ENCODE measurements at regions not wholly inside any gene's neighbourhood (a gene's known extent, or its start where the extent isn't known, plus 50 kb on each side); places are given as distances from the start of the nearest gene placed in this dataset.

DNA sequence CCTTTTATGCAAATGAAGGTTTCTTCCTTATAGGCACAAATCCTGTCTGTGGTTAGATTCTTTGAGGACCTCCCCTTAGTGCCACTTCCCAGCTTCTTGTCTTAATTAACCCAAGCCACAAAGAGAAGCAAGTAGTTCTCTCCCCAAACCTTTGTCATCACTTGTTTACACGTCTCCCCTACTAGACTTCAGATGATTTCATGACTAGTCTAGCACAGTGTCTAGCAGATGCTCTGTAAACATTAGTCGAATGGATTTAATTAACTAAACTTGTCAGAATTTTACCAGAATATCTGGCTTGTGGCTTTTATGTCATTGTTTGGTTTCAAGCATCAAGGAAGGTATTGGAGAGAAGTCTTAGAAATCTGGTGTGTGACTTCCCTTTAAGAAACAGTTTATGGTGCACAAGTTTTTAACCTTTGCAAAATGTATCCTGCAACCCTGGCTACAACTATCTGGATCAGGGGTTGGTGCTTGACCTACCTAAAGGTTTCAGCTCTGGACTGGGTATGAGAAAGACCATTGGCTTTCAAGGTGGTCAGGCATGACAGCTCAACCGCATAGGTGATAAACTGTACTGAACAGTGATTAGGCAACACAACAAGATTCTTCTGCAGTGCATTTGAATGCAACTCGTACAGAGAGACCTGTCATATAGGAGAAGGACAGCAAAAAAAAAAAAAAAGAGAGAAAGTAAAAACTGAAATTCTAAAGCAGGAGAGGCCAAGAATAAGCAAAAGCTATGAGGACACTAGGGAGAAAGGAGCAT lies 93.2 kb upstream of the CCDC150 start:
- Histone ChIP-seq H3K9me3 (ENCODE audit: low read depth) (no peaks in the 10 kb centered on the region), H3K36me3 (no peaks in the 10 kb centered on the region), H3K27me3 (no peaks in the 10 kb centered on the region), H3K79me2 (ENCODE audit: low read depth) (no peaks in the 10 kb centered on the region), H3K4me3 (no peak overlapping the region), H4K20me1 (ENCODE audit: low read depth) (no peaks in the 10 kb centered on the region), H3K9ac (no peak overlapping the region), H3K27ac (no peak overlapping the region), H2AFZ (replicated peaks) (no peak overlapping the region), H3K4me1 (no peaks in the 10 kb centered on the region), H3F3A (ENCODE audit: low read depth) (no peaks in the 10 kb centered on the region), H3K4me2 (no peak overlapping the region)
- TF ChIP-seq, protein P1, sequence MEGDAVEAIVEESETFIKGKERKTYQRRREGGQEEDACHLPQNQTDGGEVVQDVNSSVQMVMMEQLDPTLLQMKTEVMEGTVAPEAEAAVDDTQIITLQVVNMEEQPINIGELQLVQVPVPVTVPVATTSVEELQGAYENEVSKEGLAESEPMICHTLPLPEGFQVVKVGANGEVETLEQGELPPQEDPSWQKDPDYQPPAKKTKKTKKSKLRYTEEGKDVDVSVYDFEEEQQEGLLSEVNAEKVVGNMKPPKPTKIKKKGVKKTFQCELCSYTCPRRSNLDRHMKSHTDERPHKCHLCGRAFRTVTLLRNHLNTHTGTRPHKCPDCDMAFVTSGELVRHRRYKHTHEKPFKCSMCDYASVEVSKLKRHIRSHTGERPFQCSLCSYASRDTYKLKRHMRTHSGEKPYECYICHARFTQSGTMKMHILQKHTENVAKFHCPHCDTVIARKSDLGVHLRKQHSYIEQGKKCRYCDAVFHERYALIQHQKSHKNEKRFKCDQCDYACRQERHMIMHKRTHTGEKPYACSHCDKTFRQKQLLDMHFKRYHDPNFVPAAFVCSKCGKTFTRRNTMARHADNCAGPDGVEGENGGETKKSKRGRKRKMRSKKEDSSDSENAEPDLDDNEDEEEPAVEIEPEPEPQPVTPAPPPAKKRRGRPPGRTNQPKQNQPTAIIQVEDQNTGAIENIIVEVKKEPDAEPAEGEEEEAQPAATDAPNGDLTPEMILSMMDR (IDR thresholded peaks at IDR 0.05): no peak
- TF ChIP-seq EZH2 (IDR thresholded peaks at IDR 0.05) (no peak), EZH2phosphoT487 (IDR thresholded peaks at IDR 0.05) (no peak)
- peaks cover 2% of the 10 kb centered on the region for H3K9me3 Mint-ChIP-seq
- peaks cover 3% of the 10 kb centered on the region for H3K4me1 Mint-ChIP-seq
- DNase-seq (ENCODE audit: low spot score): no peak
- H3K4me3 Mint-ChIP-seq: no peak overlapping the region
- no peak overlapping the region for H3K27ac Mint-ChIP-seq
- H3K27me3 Mint-ChIP-seq (ENCODE audit: insufficient read depth, low read depth): no peaks in the 10 kb centered on the region
- no peaks in the 10 kb centered on the region for H3K36me3 Mint-ChIP-seq

DNA sequence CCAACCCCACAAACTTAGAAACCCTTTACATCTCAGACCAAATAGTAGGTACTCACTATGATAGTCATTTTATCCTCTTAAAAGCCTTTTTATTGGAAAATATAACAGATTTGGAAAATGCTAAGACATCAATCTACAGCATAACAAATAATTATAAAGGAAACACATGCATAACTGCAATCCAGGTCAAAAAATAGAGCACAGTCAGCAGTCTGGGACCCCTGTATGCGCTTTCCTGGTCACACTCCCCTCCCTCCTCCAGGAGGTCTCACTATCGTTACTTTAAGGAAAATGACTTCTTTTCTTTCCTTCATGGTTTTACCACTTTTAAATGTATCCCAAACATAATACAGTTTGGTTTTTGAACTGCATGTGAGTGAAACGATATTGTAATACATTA lies 90.5 kb upstream of the CCDC150 start:
- TF ChIP-seq, protein P1 (IDR thresholded peaks at IDR 0.05): no peak
- TF ChIP-seq EZH2 (IDR thresholded peaks at IDR 0.05) (no peak), EZH2phosphoT487 (IDR thresholded peaks at IDR 0.05) (no peak)
- no peaks in the 10 kb centered on the region for H3K9me3 ChIP-seq (ENCODE audit: low read depth)
- H3K79me2 ChIP-seq (ENCODE audit: low read depth): no peaks in the 10 kb centered on the region
- no peaks in the 10 kb centered on the region for H3K36me3 ChIP-seq
- Mint-ChIP-seq H3K36me3 (no peaks in the 10 kb centered on the region), H3K27ac (no peak overlapping the region), H3K4me3 (no peak overlapping the region), H3K9me3 (peaks cover 2% of the 10 kb centered on the region), H3K4me1 (peaks cover 3% of the 10 kb centered on the region), H3K27me3 (ENCODE audit: insufficient read depth, low read depth) (no peaks in the 10 kb centered on the region)
- no peaks in the 10 kb centered on the region for H3K27me3 ChIP-seq
- no peaks in the 10 kb centered on the region for H3F3A ChIP-seq (ENCODE audit: low read depth)
- H3K4me1 ChIP-seq: no peaks in the 10 kb centered on the region
- no peak overlapping the region for H3K9ac ChIP-seq
- no peak for DNase-seq (ENCODE audit: low spot score)
- H4K20me1 ChIP-seq (ENCODE audit: low read depth): no peaks in the 10 kb centered on the region
- no peak overlapping the region for H3K4me3 ChIP-seq
- H3K4me2 ChIP-seq: no peak overlapping the region
- H2AFZ ChIP-seq (replicated peaks): no peak overlapping the region
- H3K27ac ChIP-seq: no peak overlapping the region

DNA sequence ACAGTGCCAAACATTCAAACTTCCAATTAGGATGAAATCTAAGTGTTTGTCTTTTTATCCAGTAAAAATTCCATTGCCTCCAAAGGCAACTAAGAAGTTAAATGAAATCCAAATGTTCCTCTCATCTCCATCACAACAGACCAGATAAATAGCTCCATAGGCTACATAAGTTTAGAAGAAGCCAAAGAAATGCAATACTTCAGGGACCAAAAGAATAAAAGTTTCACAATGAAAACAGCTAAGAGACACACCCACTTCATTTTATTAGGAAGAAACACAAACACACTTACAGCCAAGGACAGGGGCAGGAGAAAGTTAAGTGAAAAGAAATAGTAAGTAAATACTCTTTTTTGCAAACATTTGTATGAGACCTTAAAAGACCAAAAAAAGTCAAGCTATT lies 88.5 kb upstream of the CCDC150 start:
- Histone ChIP-seq H3K4me2 (no peak overlapping the region), H3K79me2 (ENCODE audit: low read depth) (no peaks in the 10 kb centered on the region), H3K9me3 (ENCODE audit: low read depth) (no peaks in the 10 kb centered on the region), H3K36me3 (no peaks in the 10 kb centered on the region), H3K9ac (no peak overlapping the region), H3F3A (ENCODE audit: low read depth) (no peaks in the 10 kb centered on the region), H4K20me1 (ENCODE audit: low read depth) (no peaks in the 10 kb centered on the region), H3K4me3 (no peak overlapping the region), H3K4me1 (no peaks in the 10 kb centered on the region), H3K27me3 (no peaks in the 10 kb centered on the region), H2AFZ (replicated peaks) (no peak overlapping the region), H3K27ac (no peak overlapping the region)
- Mint-ChIP-seq H3K27ac (no peak overlapping the region), H3K36me3 (peaks cover 2% of the 10 kb centered on the region), H3K27me3 (ENCODE audit: insufficient read depth, low read depth) (no peaks in the 10 kb centered on the region), H3K9me3 (peaks cover 2% of the 10 kb centered on the region), H3K4me3 (no peak overlapping the region), H3K4me1 (peaks cover 3% of the 10 kb centered on the region)
- TF ChIP-seq, protein P1 (IDR thresholded peaks at IDR 0.05): no peak
- TF ChIP-seq EZH2phosphoT487 (IDR thresholded peaks at IDR 0.05) (no peak), EZH2 (IDR thresholded peaks at IDR 0.05) (no peak)
- no peak for DNase-seq (ENCODE audit: low spot score)
